HepG2 (cell line): ENCODE measurements at regions not wholly inside any gene's neighbourhood (a gene's known extent, or its start where the extent isn't known, plus 50 kb on each side); places are given as distances from the start of the nearest gene placed in this dataset.

Experiments
- ATAC-seq: fragments of 200-7000 bp; cut with Tn5 transposase; 3 replicates; pipeline ENCODE4 v1.9.1; 2020; ENCODE audit warnings: mild to moderate bottlenecking, moderate library complexity
- BruUV-seq: library from RNA; stranded (reverse); fragments of 400-500 nt; replicated peaks from 2 replicates; lab custom pipeline; 2021; lab: Mats Ljungman, UMichigan
- CTCF ChIA-PET: fragments of 300-600 bp; formaldehyde crosslinking; extraction: SDS; loops from one replicate; lab custom pipeline; 2021; ENCODE audit warnings: low total read pairs, inconsistent platforms, low intra/inter-chr PET ratio; lab: Yijun Ruan, JAX
- POLR2A ChIA-PET: fragments of 350-600 bp; sonication (Branson Sonifier 250); formaldehyde crosslinking; loops from one replicate; lab custom pipeline; 2020; ENCODE audit warnings: antibody characterized with exemption, inconsistent platforms; lab: Yijun Ruan, JAX
- DNase-seq: peaks from one replicate; pipeline ENCODE4 v3.0.0-alpha.2; 2015; ENCODE audit warnings: low spot score
- FAIRE-seq: peaks from 3 replicates; lab custom pipeline; 2011; peaks lifted over from hg19 to GRCh38; lab: Jason Lieb, UNC
- H2AFZ ChIP-seq: one replicate; pipeline ENCODE4 v1.6.1; 2011; ENCODE audit warnings: low read length, inconsistent platforms
- H3K27ac ChIP-seq: fragments of 300-600 bp; 3 replicates; pipeline ENCODE4 v1.8.0; 2011; ENCODE audit warnings: mixed run types, mild to moderate bottlenecking, mixed read lengths, low read length, inconsistent platforms; ENCODE audit not compliant: insufficient read depth; ENCODE audit errors: extremely low read length
- H3K27me3 ChIP-seq, 2 experiments: fragments of 200-600 bp in 1 of 2; 2 replicates in 1 of 2; 3 replicates in 1 of 2; pipeline versions ENCODE4 v1.6.0 to v1.8.0; 2011; ENCODE audit warnings: low read length in 2 of 2, mild to moderate bottlenecking in 2 of 2, moderate library complexity in 2 of 2, inconsistent platforms in 1 of 2; ENCODE audit not compliant: insufficient read depth in 2 of 2, control insufficient read depth in 1 of 2
- H3K36me3 ChIP-seq, 2 experiments: fragments of 200-600 bp in 1 of 2; replicated peaks in 1 of 2; 2 replicates in 1 of 2; 3 replicates in 1 of 2; pipeline versions ENCODE4 v1.5.1 to v1.8.0; 2011; ENCODE audit warnings: low read length in 2 of 2, inconsistent platforms in 1 of 2; ENCODE audit not compliant: insufficient read depth in 2 of 2, control insufficient read depth in 1 of 2
- H3K4me1 ChIP-seq: 2 replicates; pipeline ENCODE4 v1.5.1; 2012; ENCODE audit warnings: low read length, inconsistent platforms; ENCODE audit not compliant: insufficient read depth
- H3K4me2 ChIP-seq: 2 replicates; pipeline ENCODE4 v1.6.0; 2011; ENCODE audit warnings: low read depth, low read length, inconsistent platforms
- H3K4me3 ChIP-seq, 3 experiments: fragments of 200-600 bp in 1 of 3; sonication (generic), shearing (Covaris generic) in 1 of 3; replicated peaks in 1 of 3; 2 replicates each; pipeline ENCODE4 v1.5.1; 2011 to 2016; ENCODE audit warnings: low read length in 3 of 3, inconsistent platforms in 2 of 3, low read depth in 2 of 3, mild to moderate bottlenecking in 2 of 3, control low read depth in 1 of 3, mixed read lengths in 1 of 3; ENCODE audit not compliant: insufficient read depth in 1 of 3
- H3K79me2 ChIP-seq: one replicate; pipeline ENCODE4 v1.6.1; 2011; ENCODE audit warnings: low read length, inconsistent platforms; ENCODE audit not compliant: insufficient read depth
- H3K9ac ChIP-seq: 2 replicates; pipeline ENCODE4 v1.6.0; 2011; ENCODE audit warnings: mild to moderate bottlenecking, low read depth, low read length, inconsistent platforms; ENCODE audit not compliant: insufficient read depth
- H3K9me3 ChIP-seq: 2 replicates; pipeline ENCODE4 v1.5.1; 2012; ENCODE audit warnings: mild to moderate bottlenecking, low read length
- H4K20me1 ChIP-seq: 2 replicates; pipeline ENCODE4 v1.6.0; 2011; ENCODE audit warnings: inconsistent platforms, mild to moderate bottlenecking, low read length, moderate library complexity; ENCODE audit not compliant: insufficient read depth
- CBFB ChIP-seq: sonication (generic); formaldehyde crosslinking; IDR thresholded peaks from 2 replicates; pipeline ENCODE4 v1.4.0; 2020; ENCODE audit warnings: missing genetic modification reagents
- ERF ChIP-seq: IDR thresholded peaks from 2 replicates; pipeline ENCODE4 v1.6.1; 2018; ENCODE audit warnings: missing biosample characterization, missing genetic modification reagents
- FOSL2 ChIP-seq: sonication (generic); formaldehyde crosslinking; IDR thresholded peaks from 2 replicates; pipeline ENCODE4 v1.4.0; 2020; ENCODE audit warnings: missing genetic modification reagents
- GABPA ChIP-seq, 2 experiments: IDR thresholded peaks; 2 replicates each; pipeline ENCODE4 v1.6.1; 2011 to 2016; ENCODE audit warnings: low read depth in 2 of 2, low read length in 1 of 2, missing biosample characterization in 1 of 2, missing genetic modification characterization in 1 of 2
- RARA ChIP-seq: IDR thresholded peaks from 2 replicates; pipeline ENCODE4 v1.6.1; 2016; ENCODE audit warnings: missing genetic modification reagents, missing compliant biosample characterization
- RBM39 ChIP-seq: fragments of 200-400 bp; formaldehyde crosslinking; IDR thresholded peaks from one replicate; pipeline ENCODE4 v1.6.1; 2018; ENCODE audit warnings: antibody characterized with exemption, mild to moderate bottlenecking, low read depth, low read length; ENCODE audit not compliant: poor library complexity, severe bottlenecking
- SP5 ChIP-seq: IDR thresholded peaks from 2 replicates; pipeline ENCODE4 v1.6.1; 2016; ENCODE audit warnings: low read depth, borderline replicate concordance
- SPEN ChIP-seq: sonication (generic); formaldehyde crosslinking; IDR thresholded peaks from 2 replicates; pipeline ENCODE4 v1.5.1; 2020; ENCODE audit warnings: low read depth, mild to moderate bottlenecking, missing genetic modification reagents
- TAF15 ChIP-seq: fragments of 200-400 bp; formaldehyde crosslinking; IDR thresholded peaks from one replicate; pipeline ENCODE4 v1.6.1; 2018; ENCODE audit warnings: mild to moderate bottlenecking, low read depth, low read length; ENCODE audit not compliant: poor library complexity, severe bottlenecking
- ZNF20 ChIP-seq: sonication (generic); formaldehyde crosslinking; IDR thresholded peaks from 2 replicates; pipeline ENCODE4 v1.4.0; 2020; ENCODE audit warnings: mild to moderate bottlenecking, moderate library complexity, missing genetic modification reagents
- ZNF367 ChIP-seq: sonication (generic); formaldehyde crosslinking; IDR thresholded peaks from 2 replicates; pipeline ENCODE4 v1.4.0; 2020; ENCODE audit warnings: missing genetic modification reagents, borderline replicate concordance
- ZNF468 ChIP-seq: sonication (generic); formaldehyde crosslinking; IDR thresholded peaks from 2 replicates; pipeline ENCODE4 v1.8.0; 2022; ENCODE audit warnings: mild to moderate bottlenecking, moderate library complexity, missing genetic modification reagents
- ZNF546 ChIP-seq: sonication (generic); formaldehyde crosslinking; conservative IDR thresholded peaks from 2 replicates; pipeline ENCODE4 v1.8.1; 2023; ENCODE audit warnings: mild to moderate bottlenecking, missing genetic modification reagents
- ZNF780A ChIP-seq: sonication (generic); formaldehyde crosslinking; IDR thresholded peaks from 2 replicates; pipeline ENCODE4 v1.8.0; 2022; ENCODE audit warnings: mild to moderate bottlenecking, missing genetic modification reagents, moderate library complexity
- ZNF839 ChIP-seq: sonication (generic); formaldehyde crosslinking; IDR thresholded peaks from 2 replicates; pipeline ENCODE4 v1.4.0; 2020; ENCODE audit warnings: missing genetic modification reagents, mild to moderate bottlenecking, borderline replicate concordance
- ZSCAN30 ChIP-seq: sonication (generic); formaldehyde crosslinking; IDR thresholded peaks from 2 replicates; pipeline ENCODE4 v1.5.0; 2020; ENCODE audit warnings: mild to moderate bottlenecking, missing genetic modification reagents
- WGBS: methylation state at CpG from one replicate; pipeline ENCODE4 v1.1.6; 2017; ENCODE audit warnings: low lambda C conversion rate; 5-methylcytosine and 5-hydroxymethylcytosine counted together
- in situ Hi-C: cut with HindIII; loops from 2 replicates; pipeline ENCODE4 v1.10.0; 2017; ENCODE audit warnings: low pct_unique_long_range_greater_than_20kb; ENCODE audit not compliant: extremely low pct_ligation_motif_present
- intact Hi-C: fragments of 100-400 bp; cut with micrococcal nuclease; formaldehyde crosslinking; loops from one replicate; pipeline ENCODE4 v1.10.0; 2022; ENCODE audit not compliant: unreplicated experiment
- TF ChIP-seq, protein P1 (sequence below): sonication (generic); formaldehyde crosslinking; IDR thresholded peaks from 2 replicates; pipeline ENCODE4 v1.9.0; 2021; ENCODE audit warnings: mild to moderate bottlenecking, missing genetic modification reagents

DNA sequence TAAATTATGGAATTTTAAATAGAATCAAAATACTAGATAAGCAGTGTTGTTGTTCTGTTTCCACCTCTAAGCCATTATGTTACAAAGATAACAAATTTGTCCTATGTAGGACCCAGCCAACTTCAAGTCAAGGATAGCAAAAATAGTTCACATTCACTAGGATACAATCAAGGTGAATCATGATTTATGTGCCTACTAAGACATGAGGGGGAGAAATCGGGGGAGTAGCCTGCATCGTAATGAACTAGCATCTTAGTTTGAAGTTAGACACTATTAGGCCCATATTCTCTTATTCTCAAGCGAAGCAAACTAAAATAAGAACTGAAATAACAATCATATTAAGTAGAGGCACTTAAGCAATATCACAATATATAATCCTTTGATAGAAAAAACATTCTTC lies 779.4 kb upstream of the PCDH9 start (continued):
- TF ChIP-seq ZNF367 (CRISPR knock-in tag) (no peak), SPEN (CRISPR knock-in tag) (no peak)
- TF ChIP-seq, protein P1, sequence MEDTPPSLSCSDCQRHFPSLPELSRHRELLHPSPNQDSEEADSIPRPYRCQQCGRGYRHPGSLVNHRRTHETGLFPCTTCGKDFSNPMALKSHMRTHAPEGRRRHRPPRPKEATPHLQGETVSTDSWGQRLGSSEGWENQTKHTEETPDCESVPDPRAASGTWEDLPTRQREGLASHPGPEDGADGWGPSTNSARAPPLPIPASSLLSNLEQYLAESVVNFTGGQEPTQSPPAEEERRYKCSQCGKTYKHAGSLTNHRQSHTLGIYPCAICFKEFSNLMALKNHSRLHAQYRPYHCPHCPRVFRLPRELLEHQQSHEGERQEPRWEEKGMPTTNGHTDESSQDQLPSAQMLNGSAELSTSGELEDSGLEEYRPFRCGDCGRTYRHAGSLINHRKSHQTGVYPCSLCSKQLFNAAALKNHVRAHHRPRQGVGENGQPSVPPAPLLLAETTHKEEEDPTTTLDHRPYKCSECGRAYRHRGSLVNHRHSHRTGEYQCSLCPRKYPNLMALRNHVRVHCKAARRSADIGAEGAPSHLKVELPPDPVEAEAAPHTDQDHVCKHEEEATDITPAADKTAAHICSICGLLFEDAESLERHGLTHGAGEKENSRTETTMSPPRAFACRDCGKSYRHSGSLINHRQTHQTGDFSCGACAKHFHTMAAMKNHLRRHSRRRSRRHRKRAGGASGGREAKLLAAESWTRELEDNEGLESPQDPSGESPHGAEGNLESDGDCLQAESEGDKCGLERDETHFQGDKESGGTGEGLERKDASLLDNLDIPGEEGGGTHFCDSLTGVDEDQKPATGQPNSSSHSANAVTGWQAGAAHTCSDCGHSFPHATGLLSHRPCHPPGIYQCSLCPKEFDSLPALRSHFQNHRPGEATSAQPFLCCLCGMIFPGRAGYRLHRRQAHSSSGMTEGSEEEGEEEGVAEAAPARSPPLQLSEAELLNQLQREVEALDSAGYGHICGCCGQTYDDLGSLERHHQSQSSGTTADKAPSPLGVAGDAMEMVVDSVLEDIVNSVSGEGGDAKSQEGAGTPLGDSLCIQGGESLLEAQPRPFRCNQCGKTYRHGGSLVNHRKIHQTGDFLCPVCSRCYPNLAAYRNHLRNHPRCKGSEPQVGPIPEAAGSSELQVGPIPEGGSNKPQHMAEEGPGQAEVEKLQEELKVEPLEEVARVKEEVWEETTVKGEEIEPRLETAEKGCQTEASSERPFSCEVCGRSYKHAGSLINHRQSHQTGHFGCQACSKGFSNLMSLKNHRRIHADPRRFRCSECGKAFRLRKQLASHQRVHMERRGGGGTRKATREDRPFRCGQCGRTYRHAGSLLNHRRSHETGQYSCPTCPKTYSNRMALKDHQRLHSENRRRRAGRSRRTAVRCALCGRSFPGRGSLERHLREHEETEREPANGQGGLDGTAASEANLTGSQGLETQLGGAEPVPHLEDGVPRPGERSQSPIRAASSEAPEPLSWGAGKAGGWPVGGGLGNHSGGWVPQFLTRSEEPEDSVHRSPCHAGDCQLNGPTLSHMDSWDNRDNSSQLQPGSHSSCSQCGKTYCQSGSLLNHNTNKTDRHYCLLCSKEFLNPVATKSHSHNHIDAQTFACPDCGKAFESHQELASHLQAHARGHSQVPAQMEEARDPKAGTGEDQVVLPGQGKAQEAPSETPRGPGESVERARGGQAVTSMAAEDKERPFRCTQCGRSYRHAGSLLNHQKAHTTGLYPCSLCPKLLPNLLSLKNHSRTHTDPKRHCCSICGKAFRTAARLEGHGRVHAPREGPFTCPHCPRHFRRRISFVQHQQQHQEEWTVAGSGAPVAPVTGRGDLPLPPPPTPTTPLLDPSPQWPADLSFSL (CRISPR knock-in tag), result no peak

DNA sequence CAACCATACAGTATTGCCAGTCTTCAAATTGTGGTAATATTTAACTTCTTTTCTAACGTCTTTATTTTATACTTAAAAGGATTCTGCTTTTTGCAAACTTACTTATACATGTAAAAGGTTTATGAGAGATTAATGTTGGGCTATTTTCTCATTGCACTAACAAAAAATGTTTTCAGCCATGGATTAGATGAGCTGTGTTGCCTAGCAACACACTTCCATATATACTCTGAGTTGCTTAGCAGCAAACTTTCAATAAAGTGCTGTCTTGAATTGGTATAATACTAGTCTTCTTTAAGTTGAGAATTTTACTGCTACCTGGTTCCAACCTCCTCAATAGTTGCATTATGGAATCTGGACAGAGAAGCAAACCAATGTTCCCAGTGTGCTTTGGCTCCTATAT lies 777.4 kb upstream of the PCDH9 start:
- Histone ChIP-seq H2AFZ (no peak overlapping the region), H3K36me3 (no peaks in the 10 kb centered on the region), H3K27ac (no peak overlapping the region), H3K9me3 (no peaks in the 10 kb centered on the region; the same call in 1 of the 2 replicates), H3K4me1 (no peaks in the 10 kb centered on the region), H3K4me3 (no peak overlapping the region), H3K9ac (no peak overlapping the region), H4K20me1 (no peaks in the 10 kb centered on the region), H3K79me2 (no peaks in the 10 kb centered on the region), H3K27me3 (no peaks in the 10 kb centered on the region), H3K4me2 (no peak overlapping the region)
- no peak for DNase-seq
- ATAC-seq, result no peak
- in situ Hi-C loops (no loop called here), intact Hi-C loops (no loop called here)
- ChIA-PET POLR2A (no interaction called here), CTCF (no interaction called here)
- FAIRE-seq, result no peak
- WGBS, result 0% methylated on average over 1 of the region's 1 CpG
- no TSS peak for BruUV-seq
- TF ChIP-seq FOSL2 (no peak), RBM39 (no peak), CBFB (CRISPR knock-in tag) (no peak), GABPA (IDR thresholded peaks at IDR 0.05; ENCODE audit: low read depth, low read length) (no peak), GABPA (CRISPR knock-in tag; IDR thresholded peaks at IDR 0.05; ENCODE audit: low read depth) (no peak), TAF15 (no peak), ZNF839 (CRISPR knock-in tag) (no peak), ZSCAN30 (CRISPR knock-in tag) (no peak), SP5 (no peak), ZNF20 (CRISPR knock-in tag) (no peak), ERF (CRISPR knock-in tag) (no peak), RARA (no peak), ZNF468 (no peak), ZNF780A (CRISPR knock-in tag) (no peak), ZNF546 (CRISPR knock-in tag) (no peak)
